ENCODE measurements at regions not wholly inside any gene's neighbourhood (a gene's known extent, or its start where the extent isn't known, plus 50 kb on each side); places are given as distances from the start of the nearest gene placed in this dataset.

DNA sequence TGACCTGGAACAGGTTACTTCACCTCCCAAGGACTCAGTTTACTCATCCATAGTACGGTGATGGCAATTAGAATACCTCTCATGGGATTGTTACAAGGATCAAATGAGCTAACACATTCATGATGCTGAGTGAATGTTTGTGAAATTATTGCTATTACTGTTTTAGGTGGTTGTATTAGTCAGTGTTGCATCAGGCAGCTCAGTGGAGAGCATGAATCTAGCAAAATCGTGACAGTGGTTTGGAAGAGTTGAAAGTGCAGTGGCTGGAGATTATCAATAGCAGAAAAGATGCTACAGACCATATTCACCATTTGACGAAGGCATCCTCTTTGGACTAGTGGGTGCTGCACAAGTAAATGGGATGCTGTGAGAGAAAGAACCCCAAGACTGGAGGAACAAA lies 50.4 kb upstream of the CTNNBL1 start:
- DNase-seq, result no peak

DNA sequence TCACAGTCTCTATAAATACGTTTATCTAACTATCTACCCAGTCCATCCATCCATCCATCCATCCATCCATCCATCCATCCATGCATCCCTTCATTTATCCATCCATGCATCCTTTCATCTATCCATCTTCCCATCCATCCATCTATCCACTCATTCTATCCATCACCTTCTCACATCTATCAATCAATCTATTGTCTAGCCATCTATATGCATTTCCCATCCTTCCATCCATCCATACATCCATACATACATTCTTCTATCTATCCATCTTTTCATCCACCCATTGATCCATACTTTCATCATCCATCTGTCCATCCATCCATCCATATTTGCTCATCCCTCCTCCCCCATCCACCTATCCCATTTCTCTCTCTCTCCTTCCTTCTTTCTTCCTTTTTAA lies 51.6 kb upstream of the CTNNBL1 start:
- no peak for DNase-seq

DNA sequence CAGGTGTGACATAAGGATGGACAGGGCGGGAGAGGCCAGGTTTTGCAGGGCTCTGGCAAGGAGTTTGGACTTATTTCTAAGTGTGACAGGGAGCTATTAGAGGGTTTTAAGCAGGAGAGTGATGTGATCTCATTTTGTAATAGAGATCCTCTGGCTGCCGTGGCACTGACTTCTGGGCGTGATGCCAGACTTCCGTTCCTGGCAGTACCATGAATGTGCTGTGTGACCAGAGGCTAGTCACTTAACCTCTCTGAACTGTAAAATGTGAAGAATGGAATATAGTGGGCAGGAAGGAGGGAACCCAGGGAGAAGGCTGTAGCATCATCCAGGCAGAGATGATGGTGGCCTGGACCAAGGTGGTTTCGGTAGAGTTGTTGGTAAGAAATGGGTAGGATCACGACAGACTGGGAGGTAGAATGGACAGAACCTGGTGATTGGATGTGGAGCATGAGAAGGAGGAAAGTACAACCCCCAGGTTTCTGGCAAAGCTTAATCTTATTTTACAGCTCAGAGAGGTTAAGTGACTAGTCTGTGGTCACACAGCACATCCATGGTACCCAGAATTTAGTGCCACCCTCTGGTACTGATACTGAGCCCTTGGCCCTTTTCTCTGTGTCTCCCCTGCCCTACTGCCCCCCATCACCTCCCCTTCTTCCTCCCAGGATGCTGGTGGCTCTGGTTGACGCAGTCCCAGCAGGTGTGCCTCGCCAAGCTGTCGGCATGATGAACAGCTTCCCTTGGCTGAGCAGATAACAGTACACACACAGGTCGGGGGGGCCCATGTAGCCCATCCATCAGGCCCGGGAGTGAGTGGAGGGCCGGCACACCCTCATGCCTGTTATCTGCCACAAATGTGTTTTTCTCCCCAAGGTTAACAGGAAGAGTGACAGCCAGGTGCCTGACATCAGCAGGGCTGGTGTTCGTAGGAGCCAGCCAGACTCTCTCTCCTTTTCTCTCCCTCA lies 52.9 kb upstream of the CTNNBL1 start:
- peak; percentile 57 for DNase-seq

DNA sequence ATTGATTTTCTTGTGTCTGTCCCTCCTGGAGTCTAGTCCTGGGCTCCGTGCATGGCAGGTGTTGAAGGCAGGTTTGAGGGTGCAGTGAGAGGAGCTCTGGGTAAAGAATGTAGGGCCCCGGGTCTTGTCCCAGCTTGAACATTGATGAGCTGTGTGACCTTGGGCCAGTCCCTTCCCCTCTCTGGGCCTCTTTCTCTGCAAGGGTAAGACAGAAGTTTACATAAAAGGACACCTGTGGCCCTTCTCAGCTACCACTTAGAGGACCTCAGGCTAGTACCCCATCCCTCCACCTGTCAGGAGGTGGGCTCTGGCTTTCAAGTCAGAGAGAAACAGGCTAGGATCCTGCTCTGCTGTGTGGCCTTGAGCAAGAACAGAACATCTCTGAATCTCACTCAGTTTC lies 55.3 kb upstream of the CTNNBL1 start:
- DNase-seq, result no peak

DNA sequence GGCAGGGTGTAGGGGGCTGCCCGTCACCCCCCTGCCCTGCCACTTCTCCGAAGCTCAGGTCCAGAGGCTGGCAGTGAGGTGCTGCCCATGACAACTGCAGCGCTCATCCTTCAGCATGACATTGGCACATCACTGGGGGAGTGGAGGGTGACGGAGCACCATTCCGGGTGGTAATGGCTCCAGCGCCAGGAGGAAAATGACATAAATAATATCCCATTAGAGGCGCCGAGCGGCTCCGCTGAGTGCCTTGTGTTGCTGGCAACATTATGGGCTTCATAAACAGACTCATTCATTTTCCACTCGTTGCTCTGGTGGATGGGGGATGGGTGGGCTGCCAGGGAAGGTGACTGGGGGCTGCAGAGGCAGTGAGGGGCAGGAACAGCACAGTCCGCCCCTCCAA lies 56.9 kb upstream of the CTNNBL1 start:
- no peak for DNase-seq

DNA sequence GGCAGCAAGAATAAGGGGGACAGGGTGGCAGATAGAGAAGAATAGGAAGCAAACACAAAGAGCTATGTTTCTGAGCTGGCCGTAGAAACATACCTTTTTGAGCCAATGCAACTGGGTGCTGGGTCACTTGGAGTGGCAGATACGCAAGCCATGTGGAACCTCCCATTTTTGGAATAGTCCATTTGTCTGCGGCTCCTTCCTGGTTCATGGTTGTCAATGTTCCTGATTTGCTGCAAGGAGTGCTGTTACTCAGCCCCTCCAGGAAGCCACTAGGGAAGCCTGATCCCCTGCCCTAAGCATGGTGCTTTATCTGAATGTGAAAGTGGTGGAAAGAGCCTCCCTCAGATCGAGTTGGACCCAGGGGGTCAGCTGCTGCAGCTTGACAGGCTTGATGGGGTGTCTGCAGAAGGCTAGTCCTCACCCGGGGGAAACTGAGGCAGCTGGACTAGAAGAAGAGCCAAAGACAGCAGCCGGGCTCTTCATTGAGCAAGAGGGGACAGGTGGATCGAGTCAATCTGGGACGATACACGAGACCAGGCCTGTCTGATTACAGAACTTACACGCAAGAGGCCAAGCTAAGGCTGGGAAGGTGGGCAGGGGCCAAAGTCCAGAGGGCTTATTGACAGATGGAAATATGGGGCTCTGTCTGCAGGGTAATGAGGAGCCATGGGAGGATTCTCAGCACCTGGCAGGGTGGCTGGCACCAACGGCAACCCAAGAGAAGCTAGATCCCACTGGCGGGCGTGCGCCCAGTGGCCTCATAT lies 57.4 kb upstream of the CTNNBL1 start:
- DNase-seq, result no peak

DNA sequence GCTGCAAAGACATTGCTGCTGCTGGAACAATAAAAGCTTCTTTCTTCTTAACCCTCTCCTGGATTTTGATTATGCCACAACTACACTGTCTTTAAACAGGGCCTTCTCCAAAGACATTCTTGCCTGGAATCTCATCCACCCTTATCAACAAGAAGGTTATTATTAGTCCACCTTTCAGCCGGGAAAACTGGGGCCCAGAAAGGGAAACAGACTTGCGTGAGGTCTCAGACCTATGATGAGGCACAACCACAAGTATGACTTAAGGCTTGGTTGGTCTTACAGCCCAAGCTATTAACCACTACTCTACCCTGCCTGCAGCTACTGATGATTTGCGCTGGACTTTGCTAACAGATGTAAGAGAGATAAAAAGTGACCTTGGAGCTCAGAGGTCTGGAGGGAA lies 62.8 kb upstream of the CTNNBL1 start:
- DNase-seq, result no peak

DNA sequence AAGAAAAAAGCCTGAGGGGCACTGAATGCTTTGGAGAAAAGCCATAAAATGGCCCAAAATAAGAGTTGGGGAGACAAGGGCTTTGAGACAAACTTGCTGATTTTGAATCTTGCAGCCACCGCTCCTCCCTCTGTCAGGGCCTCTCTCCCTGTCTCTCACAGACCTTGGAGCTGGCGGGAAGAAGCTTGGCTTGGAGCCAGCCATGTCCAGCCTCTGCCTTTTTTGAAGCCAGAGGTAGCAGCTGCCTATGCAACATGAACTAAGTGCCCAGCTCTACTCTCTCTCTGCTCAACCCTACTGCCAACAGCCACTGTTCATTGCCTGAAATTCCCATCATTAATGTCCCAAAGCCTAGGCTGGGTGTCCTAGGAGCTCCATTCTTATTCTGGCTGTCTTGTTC lies 63.7 kb upstream of the CTNNBL1 start:
- peak; percentile 80 for DNase-seq

DNA sequence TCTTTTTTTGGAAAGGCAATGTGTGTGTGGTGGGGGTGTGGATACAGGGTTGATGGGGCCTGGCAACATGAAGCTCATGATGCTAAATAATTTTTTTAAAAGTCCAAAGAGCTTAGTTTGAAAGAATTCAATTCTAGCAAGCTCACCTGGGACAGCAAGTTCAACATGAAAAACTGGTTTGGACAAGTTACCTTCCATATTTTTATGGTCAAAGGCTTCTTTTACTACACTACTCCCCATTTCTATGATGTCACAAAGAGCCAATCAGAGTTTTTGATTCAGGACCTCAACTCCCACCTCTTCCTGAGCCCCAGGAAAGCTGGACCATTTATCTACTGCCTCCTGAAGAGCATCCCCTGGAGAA lies 66.1 kb upstream of the CTNNBL1 start:
- no peak for DNase-seq

DNA sequence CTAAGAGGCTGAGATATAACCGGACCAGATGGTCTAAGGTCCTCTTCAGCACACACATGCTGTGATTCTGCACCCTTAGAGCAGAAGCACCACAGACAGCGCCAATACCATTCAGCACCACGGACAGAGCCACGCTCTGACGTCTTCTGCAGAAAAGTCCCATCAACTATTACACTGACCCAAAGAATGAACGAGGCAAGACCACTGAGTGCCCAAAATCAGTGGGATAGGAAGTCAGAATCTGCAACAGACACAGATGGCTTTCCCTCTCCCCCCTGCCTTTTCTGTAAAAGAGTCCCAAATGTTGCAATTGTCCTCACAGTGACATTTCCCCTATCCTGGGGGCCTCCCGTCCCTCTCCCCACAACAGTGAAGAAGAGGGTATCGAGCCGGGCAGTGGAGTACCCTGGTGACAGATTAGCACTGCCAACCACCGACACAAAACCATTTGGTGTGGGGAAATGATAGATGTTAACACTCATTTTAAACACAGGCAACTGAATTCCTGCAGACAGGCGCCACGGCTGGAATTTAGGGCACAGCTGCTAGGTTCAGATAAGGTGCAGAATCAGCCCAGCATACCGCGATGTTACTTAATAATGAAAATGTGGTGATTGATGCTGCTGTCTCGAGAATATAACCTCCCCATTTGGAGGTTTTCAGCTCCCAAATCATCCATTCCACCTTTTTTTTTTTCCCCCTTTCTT lies 66.6 kb upstream of the CTNNBL1 start:
- DNase-seq, result peak; percentile 74

DNA sequence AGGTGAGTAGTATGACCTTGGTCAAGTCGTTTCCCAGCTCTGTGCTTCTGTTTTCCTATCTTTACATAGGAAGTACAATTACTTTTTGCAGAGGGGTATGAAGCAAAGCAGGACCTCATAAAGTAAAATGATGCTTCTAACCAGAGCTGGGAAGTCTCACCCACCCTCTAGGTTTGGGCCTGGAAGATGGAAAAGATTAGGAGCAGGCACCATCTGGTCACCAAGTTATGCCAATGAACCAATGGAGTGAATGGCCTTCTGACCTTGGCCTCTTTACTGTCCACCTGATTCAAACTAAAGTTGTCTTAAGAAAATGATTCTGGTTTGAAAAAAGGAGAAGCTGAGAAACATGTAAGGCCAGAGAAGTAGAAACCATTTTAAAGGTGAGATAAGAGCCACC lies 68.9 kb upstream of the CTNNBL1 start:
- DNase-seq, result no peak

DNA sequence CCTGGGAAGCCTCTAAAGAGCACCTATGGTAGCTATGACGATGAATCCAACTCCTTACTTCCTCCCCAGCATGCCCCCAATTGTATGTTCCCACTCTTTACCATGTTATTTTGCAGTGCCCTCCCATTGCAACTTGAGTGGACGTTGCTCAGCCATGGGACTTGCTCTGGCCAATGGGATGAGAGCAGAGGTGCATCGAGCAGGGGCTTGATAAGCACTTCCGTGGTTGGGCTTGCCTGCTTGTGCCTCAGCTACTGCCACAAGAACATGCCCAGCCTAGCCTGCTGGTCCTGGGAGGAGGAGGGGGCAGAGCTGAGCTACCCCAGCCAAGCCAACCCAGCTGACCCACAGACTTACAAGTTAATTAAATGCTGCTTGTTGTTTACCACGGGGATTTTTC lies 71.1 kb upstream of the CTNNBL1 start:
- DNase-seq, result no peak

DNA sequence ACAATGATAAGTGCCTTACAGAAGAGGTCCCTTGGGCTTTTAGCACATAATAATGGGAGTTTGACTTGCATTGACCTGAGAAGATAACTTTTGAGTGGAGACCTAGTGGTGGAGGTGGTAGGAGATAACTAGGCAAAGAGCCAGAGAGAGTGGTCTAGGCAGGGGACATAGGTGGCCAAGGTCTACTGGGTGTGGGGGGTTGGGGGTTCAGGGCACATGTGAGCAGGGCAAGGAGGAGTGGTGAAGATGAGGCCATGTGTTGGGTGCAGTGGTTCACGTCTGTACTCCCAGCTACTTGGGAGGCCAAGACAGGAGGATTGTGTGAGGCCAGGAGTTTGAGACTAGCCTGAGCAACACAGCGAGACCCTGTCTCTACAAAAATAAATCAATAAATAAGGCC lies 74.3 kb upstream of the CTNNBL1 start:
- DNase-seq, result no peak

DNA sequence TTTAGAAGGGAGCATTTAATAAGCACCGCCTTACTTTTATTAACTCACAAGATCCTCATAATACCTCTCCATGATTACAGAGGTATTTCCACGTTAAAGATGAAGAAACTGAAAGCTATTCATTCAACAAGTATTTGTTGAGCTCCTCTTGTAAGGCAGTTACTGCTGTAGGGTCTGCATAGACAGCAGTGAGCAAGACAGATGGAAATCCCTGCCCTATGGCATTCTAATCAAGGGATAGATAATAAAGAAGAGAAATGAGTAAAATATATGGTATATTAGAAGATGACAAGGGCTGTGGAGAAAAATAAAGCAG lies 77.8 kb upstream of the CTNNBL1 start:
- no peak for DNase-seq

DNA sequence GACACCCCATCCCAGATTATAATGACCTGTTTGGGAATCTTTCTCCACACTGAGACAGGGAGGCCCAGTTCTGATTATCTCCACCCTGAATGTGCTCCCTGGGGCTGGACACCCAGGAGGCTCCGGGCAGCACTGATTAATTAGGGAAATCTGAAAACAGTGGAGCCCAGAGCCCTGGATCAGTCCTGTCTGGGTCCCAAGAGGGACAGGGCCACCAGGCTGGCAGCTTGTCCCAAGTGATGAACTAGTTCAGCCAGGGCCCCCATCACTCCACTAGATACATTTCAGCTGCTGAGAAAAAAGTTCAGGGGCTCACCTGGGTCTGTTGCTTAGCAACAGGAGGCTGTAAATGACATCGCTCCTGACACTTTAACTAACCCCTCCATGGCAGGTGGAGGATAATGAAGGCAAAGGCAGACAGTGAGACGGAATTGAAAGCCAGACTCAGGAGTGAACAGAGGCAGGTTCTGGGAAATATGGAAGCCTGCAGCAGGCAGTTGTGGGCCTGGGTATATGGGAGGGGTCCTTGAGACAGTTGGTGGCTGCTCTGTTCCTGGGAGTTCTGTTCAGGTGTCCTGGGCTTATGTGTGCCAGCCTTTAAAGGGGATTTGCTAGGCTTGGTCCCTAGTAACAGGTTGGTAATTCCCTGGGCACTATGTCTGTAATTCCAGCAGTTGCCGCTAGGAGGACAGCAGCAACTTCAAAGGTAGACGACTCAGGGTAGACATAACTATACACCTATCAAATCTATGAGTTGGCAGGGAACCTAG lies 78.3 kb upstream of the CTNNBL1 start:
- peak; percentile 48 for DNase-seq

DNA sequence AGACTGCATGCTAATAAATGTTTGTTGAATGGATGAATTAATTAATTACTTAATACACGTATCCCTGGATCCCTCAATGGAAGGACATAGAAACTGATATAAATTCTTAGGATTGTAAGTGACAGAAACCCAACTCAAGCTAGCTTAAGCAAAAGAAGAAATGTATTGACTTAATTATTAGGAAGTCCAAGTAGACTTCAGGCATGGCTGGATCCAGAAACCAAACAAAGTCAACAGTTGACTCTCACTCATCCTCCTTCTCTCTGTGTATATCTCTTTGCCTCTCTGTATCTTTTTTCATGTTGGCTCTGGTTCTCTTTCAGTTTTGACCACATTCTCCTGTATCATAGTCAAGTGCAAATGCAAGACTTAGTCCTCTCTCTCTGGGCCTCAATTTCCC lies 82.0 kb upstream of the CTNNBL1 start:
- DNase-seq, result no peak

DNA sequence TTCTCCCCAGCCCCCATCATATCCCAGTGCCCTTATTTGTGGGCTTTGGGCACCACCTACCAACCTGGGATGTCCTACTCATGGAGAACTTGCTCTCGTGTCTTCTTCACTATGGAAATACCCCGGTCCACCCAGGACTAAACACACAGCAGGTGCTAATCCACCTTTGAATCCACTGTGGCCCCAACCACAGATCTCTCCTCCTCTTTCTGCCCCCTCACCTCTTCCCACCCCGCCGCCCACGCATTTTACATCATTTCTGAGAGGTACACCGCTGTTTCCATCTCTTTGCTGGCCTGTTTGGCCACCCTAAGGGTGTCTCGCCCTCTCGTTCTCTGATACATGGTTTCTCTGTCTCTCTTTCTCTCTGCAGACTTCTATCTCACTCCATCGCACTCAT lies 82.5 kb upstream of the CTNNBL1 start:
- DNase-seq, result no peak

DNA sequence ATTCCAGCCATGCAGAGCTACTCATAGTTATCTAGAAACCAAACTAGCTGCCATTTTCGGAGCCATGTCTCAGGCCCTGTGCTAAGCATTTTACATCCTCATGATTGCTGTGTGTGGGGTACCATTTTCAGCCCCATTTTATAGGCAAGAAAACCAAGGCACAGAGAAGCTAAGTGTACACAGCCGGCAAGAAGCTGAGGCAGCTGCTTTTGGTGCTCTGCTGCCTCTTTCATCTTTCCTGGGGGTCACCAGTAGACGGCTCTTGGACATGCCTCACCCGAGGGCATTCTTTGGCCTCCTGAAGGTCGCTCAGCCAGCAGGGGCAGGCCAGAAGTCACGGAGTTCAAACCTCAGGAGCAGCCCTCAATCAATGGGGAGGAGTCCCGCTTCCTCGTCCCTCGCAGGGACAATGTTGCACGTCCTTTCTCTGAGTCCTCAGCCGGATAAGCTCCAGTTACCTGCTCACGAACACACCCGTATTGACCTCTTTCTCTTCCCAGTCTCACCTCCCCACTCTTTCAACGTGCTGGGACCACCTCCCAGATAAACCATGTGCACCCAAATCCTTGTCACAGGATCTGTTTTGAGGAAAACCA lies 82.6 kb upstream of the BLCAP start:
- no peak for DNase-seq

DNA sequence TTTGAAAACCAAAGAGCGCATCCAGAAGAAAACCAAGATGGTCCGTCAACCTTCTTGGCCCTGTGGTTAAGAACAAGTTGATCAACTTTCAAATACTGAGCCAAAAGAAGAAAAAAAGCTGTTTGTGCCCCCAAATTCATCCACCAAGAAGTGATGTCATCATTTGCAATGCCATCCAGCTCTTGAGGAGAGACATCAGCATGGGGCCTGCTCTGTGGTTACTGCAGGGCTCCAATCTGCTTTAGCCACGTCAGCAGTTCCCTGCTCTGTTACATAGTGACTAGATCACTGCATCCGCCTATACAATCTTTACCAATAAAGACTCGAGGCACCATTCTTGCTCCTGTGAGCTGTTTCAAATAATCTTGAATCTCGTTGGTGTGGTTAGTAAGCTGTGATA lies 75.0 kb upstream of the BLCAP start:
- DNase-seq, result no peak

DNA sequence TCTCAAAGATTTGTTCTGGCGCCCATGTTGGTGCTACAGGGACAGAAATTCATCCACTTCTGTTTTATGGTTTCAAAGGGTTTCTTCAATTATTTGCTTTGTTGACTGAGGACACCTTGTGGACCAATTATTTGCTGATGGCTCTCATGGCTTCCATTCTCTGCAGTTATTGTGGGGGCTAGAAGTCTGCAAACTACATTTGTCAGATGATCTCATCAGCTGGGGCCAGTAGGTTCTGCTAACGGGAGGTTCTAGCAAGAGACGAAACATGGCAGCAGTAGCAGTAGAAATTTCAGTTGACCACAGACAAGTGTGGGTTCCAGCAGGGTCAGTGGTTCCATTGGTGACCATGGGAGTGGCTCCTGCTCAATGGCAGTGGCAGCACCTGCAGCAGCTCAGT lies 72.8 kb upstream of the BLCAP start:
- DNase-seq, result no peak

DNA sequence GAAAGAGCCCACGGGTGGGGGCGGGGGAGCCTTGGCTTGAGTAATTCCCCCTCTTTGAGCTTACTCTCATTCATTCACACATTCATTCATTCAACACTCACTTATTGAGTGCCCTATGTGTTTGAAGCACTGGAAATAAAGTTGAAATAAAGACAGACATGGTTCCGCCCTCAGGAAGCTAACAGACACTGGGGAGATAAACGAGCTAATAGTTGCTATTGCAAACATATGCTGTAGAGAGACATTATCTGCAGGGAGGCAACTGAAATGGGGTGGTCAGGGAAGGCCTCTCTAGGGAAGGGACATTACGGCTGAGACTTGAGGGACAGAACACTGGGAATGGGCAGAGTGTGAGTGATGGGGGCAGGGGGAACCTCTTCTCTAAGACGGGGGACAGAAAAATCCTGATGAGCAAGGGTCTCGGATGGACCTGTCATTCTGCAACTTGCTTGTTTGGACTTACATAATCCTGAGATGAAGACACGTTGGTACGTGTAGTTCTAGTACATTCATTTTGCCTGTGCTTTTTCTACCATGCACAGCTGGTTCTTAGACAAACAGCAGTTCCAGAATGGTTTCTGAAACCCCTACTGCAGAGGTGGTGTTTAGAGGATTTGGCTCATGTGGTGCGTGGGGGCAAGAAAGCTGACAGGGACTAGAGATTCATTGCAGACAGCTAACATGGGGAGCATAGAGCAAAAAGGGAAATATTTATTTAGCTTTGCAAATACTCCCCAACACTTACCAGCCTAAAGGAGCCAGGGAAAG lies 71.1 kb upstream of the BLCAP start:
- DNase-seq, result peak; percentile 82

DNA sequence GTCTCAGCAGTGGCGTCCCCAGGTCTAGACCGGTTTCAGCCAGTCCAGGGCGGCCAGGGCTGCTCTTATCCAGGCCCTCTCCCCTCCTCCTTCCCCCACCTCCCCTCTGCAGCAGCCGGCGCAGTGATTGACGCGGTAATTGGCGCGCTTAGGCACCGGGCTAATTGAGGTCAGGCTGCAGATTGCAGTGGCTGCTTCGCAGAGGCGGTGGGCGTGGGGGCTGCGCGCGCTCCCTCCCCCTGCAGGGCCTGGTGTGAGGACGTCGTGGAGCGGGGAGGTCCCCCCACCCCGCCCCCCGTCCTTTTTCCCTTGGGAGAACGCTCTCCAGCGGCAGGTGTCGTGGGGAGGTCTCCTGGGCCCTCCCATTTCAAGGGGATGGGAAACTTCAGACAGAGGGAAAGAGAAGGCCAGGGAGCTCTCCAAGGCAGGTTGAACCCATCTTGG lies 70.4 kb upstream of the BLCAP start:
- peak; percentile 99 for DNase-seq

Measured in NCI-H2171 treated with DMSO at 0.1 percent for 48 hours (cell line).